ENCODE measurements at regions not wholly inside any gene's neighbourhood (a gene's known extent, or its start where the extent isn't known, plus 50 kb on each side); places are given as distances from the start of the nearest gene placed in this dataset.
A peak's percentile ranks its signal among the peaks of the same experiment; 100 is the strongest.

DNA sequence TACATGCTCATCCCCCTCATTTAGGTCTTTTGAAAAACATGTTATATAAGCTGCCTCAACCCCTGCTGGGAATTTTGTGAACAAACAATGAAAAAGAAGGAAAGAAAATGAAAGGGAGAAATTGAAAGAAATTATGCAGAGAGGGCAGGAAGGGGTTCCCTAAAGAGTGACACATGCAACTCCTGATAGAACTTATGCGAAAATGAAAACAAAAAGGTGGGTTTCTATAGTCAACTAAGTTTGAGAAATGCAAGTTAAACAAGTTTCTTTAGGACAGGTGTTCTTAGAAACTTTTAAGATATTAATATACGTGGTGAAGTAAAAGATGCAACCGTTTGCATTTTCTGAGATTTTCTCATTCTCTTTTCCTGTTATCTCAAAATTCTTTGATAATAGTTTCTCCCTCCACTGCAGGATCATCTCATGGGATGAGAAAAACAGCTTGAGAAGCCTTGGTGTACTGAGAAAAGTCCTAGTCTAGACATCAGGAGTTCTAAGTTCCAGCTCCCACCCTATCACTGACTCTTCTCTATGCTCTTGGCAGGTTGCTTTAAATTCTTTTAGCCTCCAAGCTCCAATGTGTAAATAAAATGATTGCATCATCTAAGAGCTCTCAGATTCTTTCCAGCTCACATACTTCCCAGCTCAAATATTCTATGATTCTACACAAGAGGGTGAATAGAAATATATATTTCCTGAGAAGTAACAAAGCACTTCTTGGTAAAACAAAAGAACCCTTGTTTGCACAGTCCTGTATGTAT lies 109.2 kb downstream of the FAM76B start:
- Mint-ChIP-seq H3K4me1 (ENCODE audit: low read depth) (peaks cover 81% of the 10 kb centered on the region), H3K27me3 (ENCODE audit: low read depth) (no peaks in the 10 kb centered on the region), H3K9me3 (peaks cover 4% of the 10 kb centered on the region), H3K4me3 (peak overlapping the region; percentile 52), H3K36me3 (ENCODE audit: insufficient read depth) (no peaks in the 10 kb centered on the region)
- ATAC-seq = peak; percentile 55 to 56
- no peak for DNase-seq

DNA sequence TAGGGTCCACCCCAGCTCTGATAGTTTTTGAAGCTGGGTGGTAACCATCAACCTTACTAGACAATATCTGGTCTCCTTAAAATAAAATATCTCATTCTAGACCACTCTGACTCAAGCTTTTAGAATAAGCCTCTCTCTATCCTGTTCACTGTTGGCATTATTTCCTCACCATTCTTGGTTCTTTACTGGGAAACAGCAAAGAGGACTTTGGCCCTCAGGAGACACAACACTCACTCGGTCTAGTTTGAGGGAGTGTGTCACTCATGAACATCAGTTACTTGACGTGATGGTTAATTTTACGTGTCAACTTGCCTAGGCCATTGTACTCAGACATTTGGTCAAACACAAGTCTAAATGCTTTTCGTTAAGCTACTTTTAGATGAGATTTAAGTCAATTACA lies 110.6 kb downstream of the FAM76B start:
- H3K36me3 Mint-ChIP-seq (ENCODE audit: insufficient read depth) = no peaks in the 10 kb centered on the region
- ATAC-seq = no peak
- no peak for DNase-seq
- peaks cover 4% of the 10 kb centered on the region for H3K9me3 Mint-ChIP-seq
- no peak overlapping the region for H3K4me3 Mint-ChIP-seq
- H3K27me3 Mint-ChIP-seq (ENCODE audit: low read depth) = no peaks in the 10 kb centered on the region
- H3K4me1 Mint-ChIP-seq (ENCODE audit: low read depth) = peaks cover 80% of the 10 kb centered on the region

DNA sequence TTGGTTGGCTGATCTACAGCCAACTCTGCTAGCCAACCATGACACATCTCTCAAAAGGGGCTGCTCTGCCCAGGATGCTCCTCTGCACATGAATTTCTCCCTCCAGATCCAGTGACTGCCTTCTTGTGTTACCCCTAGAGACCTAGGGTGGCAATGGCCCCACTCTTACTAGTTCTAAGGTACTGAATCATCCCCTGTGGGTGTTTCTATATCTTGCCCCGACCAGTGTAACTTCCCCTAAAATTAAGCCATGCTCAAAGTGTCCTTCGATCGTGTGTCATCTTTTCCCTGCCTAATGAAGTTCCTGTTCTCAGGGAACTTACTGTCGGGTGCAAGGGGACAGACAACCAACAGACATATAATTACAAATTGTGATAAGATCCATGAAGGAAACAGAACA lies 113.3 kb downstream of the FAM76B start:
- no peak for DNase-seq
- H3K27me3 Mint-ChIP-seq (ENCODE audit: low read depth) = no peaks in the 10 kb centered on the region
- no peak for ATAC-seq
- peaks cover 62% of the 10 kb centered on the region for H3K4me1 Mint-ChIP-seq (ENCODE audit: low read depth)
- no peak overlapping the region for H3K4me3 Mint-ChIP-seq
- no peaks in the 10 kb centered on the region for H3K36me3 Mint-ChIP-seq (ENCODE audit: insufficient read depth)
- no peaks in the 10 kb centered on the region for H3K9me3 Mint-ChIP-seq

DNA sequence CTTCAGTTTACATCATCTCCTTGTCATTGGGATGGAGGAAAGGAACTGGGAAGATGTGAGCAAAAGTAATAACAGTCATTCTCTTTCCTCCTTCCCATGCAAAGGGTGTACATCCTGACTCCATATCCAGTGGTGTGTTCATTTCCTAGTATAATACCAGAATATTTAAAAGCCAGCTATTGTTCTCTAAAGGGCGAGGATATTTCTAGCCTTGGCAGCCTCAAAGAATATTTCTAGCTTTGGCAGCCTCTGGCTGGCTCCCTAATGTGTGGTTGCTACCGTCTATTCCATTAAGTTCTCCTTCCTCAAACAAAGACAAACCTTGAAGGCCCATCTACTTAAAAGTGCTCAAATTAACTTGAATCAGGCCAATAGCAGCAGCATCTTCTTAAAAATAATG lies 114.0 kb downstream of the FAM76B start:
- no peak for ATAC-seq
- no peaks in the 10 kb centered on the region for H3K27me3 Mint-ChIP-seq (ENCODE audit: low read depth)
- H3K4me1 Mint-ChIP-seq (ENCODE audit: low read depth) = peaks cover 58% of the 10 kb centered on the region

DNA sequence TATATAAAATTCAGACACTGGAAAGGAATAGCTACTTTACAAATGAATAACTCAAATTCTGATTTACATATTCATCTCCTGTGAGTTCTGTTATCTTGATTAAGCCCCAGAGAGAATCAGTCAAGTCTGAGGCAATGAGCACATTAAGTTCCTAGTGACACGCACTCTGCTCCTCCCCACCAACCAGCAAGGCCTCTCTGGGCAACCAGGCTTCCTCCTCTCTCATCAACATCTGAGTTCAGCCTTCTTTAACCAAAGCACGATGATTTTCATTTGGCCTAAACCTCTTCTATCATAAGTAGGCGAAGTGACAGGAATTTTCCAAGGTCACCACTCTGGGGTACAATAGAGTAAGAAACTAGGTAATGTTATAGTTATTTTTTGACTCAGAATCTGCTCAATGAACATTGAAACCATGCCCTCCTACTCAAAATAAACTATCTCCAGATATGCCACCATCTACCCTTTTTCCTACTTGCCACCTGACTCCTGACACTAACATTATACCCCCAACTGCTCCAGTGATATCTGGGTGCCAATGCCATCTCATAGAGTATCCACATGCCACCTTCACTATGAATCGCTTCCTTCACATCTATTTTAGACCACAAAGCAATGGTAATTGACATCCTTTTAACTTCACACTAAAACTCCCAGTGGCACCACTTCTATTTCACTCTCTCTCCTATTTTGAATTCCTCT lies 114.8 kb downstream of the FAM76B start:
- DNase-seq = no peak
- peak overlapping the region; percentile 21 for H3K4me3 Mint-ChIP-seq
- H3K4me1 Mint-ChIP-seq (ENCODE audit: low read depth) = peaks cover 50% of the 10 kb centered on the region

More for the DNA sequence above, 114.0 kb downstream of the FAM76B start:
- no peak for DNase-seq
- Mint-ChIP-seq H3K36me3 (ENCODE audit: insufficient read depth) (no peaks in the 10 kb centered on the region), H3K9me3 (no peaks in the 10 kb centered on the region), H3K4me3 (no peak overlapping the region)

DNA sequence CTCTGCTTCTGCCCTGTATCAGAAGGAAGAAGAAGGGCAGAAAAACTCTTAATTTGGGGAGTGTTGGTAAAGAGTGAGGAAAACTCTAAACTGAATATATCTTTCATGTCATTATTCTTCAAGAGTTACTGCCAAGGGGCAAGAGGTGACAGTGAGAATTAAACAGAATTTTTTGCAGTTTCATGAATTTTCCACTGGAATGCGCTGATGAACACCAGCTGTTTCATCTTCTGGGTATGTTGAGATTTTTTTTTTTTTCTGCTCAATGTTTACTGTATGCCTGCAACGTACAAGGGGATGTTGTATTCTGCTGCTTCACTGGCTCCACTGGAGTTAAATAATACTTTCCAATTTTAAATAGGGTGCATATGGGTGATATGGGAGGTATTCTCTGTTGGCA lies 117.8 kb downstream of the FAM76B start:
- Mint-ChIP-seq H3K4me3 (no peak overlapping the region), H3K36me3 (ENCODE audit: insufficient read depth) (no peaks in the 10 kb centered on the region), H3K4me1 (ENCODE audit: low read depth) (peaks cover 33% of the 10 kb centered on the region), H3K27me3 (ENCODE audit: low read depth) (no peaks in the 10 kb centered on the region), H3K9me3 (no peaks in the 10 kb centered on the region)
- ATAC-seq (no peak), DNase-seq (no peak)

More for the DNA sequence above, 114.8 kb downstream of the FAM76B start:
- Mint-ChIP-seq H3K27me3 (ENCODE audit: low read depth) (no peaks in the 10 kb centered on the region), H3K36me3 (ENCODE audit: insufficient read depth) (no peaks in the 10 kb centered on the region), H3K9me3 (no peaks in the 10 kb centered on the region)
- ATAC-seq = peak; percentile 92

DNA sequence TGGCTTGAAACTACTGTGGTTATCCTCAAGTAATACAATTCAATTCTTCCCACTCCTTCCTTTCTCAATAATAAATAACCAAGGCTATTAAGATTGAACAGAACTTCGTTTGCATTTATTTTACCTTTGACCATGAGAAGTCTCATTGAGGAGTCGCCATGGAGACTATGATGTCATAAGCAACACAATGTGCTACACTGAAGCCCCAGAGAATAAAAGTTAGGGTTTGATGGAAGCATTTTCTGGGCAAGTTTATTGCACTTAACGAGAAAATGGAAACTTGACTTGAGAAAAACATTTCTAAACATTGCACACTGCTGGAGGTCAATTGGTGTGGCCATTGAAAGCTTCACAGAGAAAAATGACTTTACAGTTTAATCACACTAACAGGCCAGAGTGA lies 121.5 kb downstream of the FAM76B start:
- peaks cover 23% of the 10 kb centered on the region for H3K9me3 Mint-ChIP-seq
- peaks cover 7% of the 10 kb centered on the region for H3K4me1 Mint-ChIP-seq (ENCODE audit: low read depth)
- ATAC-seq (no peak), DNase-seq (no peak)
- H3K36me3 Mint-ChIP-seq (ENCODE audit: insufficient read depth) = peaks cover 4% of the 10 kb centered on the region
- H3K4me3 Mint-ChIP-seq = no peak overlapping the region
- H3K27me3 Mint-ChIP-seq (ENCODE audit: low read depth) = no peaks in the 10 kb centered on the region

DNA sequence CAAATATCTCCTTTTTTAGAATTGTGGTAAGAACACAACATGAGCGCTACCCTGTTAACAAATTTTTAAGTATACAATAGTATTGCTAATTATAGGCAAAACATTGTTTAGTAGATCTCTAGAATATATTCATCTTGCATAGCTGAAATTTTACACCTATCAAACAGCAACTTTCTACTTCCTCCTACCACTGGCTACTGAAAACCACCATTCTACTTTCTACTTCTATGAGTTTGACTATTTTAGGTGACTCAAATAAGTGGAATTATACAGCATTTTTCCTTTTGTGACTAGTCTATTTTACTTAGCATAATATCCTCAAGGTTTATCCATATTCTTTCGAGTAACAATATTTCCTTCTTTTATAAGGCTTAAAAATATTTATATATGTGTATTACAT lies 128.4 kb downstream of the FAM76B start:
- DNase-seq = no peak
- ATAC-seq = peak in 1 of 2 donors; percentile 32
- Mint-ChIP-seq H3K9me3 (peaks cover 28% of the 10 kb centered on the region), H3K27me3 (ENCODE audit: low read depth) (no peaks in the 10 kb centered on the region), H3K36me3 (ENCODE audit: insufficient read depth) (peaks cover 4% of the 10 kb centered on the region), H3K4me3 (no peak overlapping the region), H3K4me1 (ENCODE audit: low read depth) (peaks cover 24% of the 10 kb centered on the region)

DNA sequence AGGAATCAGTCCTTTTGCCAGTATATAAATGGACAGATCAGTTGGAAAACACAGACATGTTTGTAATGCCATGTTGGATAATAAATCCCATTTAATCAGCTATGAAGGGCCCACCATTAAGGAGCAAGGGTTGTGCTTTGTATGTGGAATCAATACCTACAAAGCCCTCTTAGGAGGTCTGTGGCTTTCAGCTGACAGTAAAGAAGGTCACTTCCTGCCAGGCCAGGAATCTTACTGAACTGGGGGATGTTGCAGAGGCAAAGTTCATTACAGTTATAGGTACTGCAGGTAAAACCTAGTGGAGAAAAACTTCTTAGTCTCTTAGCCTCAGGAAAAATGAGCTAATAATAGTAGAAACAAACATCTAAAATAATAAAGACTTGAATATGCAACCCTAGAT lies 129.5 kb downstream of the FAM76B start:
- no peak for ATAC-seq
- no peak for DNase-seq
- H3K36me3 Mint-ChIP-seq (ENCODE audit: insufficient read depth) = no peaks in the 10 kb centered on the region
- H3K27me3 Mint-ChIP-seq (ENCODE audit: low read depth) = no peaks in the 10 kb centered on the region
- H3K4me3 Mint-ChIP-seq = no peak overlapping the region
- peaks cover 24% of the 10 kb centered on the region for H3K4me1 Mint-ChIP-seq (ENCODE audit: low read depth)
- peaks cover 18% of the 10 kb centered on the region for H3K9me3 Mint-ChIP-seq

DNA sequence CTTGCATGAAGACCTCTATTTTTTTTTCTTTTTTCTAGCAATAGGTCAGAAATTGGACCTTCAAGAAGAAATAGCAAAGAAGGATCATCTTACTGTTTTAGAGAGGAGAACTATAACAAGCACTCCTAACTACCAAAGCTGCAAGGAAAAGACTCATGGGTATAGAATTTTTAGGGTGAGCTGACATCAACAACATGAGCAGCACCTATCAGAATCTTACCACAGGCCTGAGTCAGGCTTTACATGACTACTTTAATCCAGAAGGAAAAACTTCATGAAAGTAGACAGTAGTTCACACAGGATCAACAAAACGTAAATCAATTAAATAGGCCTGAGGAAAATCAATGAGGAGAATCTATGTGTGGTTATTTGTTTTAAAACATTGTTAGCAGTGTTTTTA lies 130.5 kb downstream of the FAM76B start:
- peaks cover 8% of the 10 kb centered on the region for H3K9me3 Mint-ChIP-seq
- DNase-seq (no peak), ATAC-seq (no peak)
- peaks cover 24% of the 10 kb centered on the region for H3K4me1 Mint-ChIP-seq (ENCODE audit: low read depth)
- no peak overlapping the region for H3K4me3 Mint-ChIP-seq
- H3K36me3 Mint-ChIP-seq (ENCODE audit: insufficient read depth) = no peaks in the 10 kb centered on the region
- no peaks in the 10 kb centered on the region for H3K27me3 Mint-ChIP-seq (ENCODE audit: low read depth)

DNA sequence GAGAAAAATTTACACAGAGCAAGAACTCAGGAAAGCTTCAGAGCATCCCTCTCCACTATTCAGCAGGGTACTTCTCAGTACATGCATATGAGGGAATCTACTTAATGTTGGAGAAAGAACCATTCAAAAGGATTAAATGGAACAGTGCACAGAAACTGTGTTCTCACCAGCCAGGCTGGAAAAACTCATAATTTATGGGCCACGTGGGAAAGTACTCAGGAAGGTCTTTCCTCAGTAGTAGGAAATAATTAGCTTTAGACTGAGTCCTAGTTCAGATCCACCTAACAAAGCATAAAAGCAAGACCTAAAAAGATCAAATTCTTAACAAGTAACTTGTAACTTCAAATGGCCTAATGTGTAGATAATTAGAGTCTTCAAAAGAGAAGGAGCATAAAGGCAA lies 134.0 kb downstream of the FAM76B start:
- Mint-ChIP-seq H3K4me3 (no peak overlapping the region), H3K9me3 (no peaks in the 10 kb centered on the region), H3K27me3 (ENCODE audit: low read depth) (peaks cover 2% of the 10 kb centered on the region), H3K36me3 (ENCODE audit: insufficient read depth) (peaks cover 2% of the 10 kb centered on the region), H3K4me1 (ENCODE audit: low read depth) (peaks cover 17% of the 10 kb centered on the region)
- no peak for ATAC-seq
- DNase-seq = no peak

DNA sequence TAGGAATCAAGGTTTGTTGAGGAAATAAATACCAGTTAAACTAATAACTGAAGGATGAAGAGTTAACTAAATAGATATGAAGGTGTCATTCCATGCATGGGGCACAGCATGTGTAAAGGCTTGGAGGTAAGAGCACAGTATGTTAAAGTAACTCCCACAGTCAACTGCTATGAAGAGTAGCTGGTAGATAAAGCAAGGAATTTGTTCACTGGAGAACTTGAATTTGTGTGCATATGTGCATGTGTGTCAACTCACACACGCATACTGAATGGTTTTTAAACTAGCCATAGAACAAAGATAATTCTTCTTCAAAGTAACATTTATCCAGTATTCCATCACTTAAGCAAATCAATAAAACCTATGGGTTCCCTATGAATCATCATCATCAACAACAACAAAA lies 135.9 kb downstream of the FAM76B start:
- Mint-ChIP-seq H3K9me3 (no peaks in the 10 kb centered on the region), H3K27me3 (ENCODE audit: low read depth) (peaks cover 2% of the 10 kb centered on the region), H3K4me3 (no peak overlapping the region), H3K36me3 (ENCODE audit: insufficient read depth) (peaks cover 2% of the 10 kb centered on the region), H3K4me1 (ENCODE audit: low read depth) (peaks cover 3% of the 10 kb centered on the region)
- ATAC-seq (no peak), DNase-seq (no peak)

DNA sequence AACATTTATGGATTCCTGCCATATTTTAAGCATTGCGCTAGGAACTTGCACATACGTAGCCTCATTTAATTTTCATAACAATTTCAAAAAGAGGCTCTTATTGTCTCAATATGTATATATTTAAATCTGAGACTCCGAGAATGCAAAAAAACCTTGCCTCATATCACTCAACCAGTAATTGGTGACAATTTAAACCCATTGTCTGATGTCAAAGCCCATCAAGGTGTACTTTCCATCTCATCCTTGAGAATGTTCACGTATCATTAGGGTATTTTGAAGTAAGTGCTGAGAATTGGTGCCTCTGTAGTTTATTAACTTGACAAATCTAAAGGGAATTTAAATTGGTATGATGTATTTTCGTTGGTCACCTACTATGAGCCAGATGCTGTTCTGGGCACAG lies 136.5 kb downstream of the FAM76B start:
- Mint-ChIP-seq H3K27me3 (ENCODE audit: low read depth) (peaks cover 2% of the 10 kb centered on the region), H3K9me3 (no peaks in the 10 kb centered on the region), H3K4me1 (ENCODE audit: low read depth) (peaks cover 3% of the 10 kb centered on the region), H3K36me3 (ENCODE audit: insufficient read depth) (peaks cover 2% of the 10 kb centered on the region), H3K4me3 (no peak overlapping the region)
- no peak for DNase-seq
- no peak for ATAC-seq

DNA sequence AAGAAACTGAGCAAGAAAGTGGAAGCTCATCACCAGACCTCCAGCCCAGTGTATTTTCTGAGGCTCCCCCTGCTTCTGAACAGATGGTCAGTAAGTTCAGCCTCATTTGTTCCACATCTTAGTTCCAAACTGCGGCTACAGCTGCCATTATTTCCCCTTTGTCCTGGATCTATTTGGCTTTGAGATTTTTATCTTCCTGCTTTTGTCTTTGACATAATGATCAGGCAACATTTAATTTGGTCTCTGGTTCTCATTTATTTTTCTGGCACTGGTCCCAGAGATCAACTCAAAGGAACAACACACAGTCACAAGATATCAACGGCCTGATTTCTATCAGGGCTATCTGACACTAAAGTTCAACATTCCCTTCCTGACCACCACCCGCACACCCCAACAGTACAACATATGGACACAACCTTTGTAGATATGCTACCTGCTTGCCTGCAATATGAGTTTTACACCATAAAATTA lies 137.5 kb downstream of the FAM76B start:
- H3K4me3 Mint-ChIP-seq = no peak overlapping the region
- DNase-seq = no peak
- H3K36me3 Mint-ChIP-seq (ENCODE audit: insufficient read depth) = peaks cover 2% of the 10 kb centered on the region
- peaks cover 3% of the 10 kb centered on the region for H3K4me1 Mint-ChIP-seq (ENCODE audit: low read depth)
- ATAC-seq = no peak
- H3K27me3 Mint-ChIP-seq (ENCODE audit: low read depth) = peaks cover 2% of the 10 kb centered on the region
- H3K9me3 Mint-ChIP-seq = no peaks in the 10 kb centered on the region

DNA sequence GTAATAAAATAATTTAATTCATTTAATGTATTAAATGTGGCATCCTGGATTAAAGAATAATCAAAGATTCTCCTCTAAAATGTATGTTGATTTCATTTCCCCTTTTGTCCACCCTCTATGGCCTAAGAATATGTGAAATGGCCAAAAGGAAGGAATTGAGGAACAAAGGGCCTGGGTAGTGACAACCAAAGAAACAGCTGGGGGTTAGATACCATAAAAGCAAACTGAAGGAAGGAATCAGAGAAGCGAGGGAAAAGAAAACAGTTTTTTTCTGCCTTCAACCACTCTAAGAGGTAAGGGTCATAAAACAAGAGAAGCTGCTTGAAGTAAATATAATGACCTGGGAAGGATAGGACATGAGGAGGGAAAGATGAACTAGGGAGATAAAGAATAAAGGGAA lies 139.3 kb downstream of the FAM76B start:
- DNase-seq (no peak), ATAC-seq (no peak)
- Mint-ChIP-seq H3K27me3 (ENCODE audit: low read depth) (peaks cover 2% of the 10 kb centered on the region), H3K36me3 (ENCODE audit: insufficient read depth) (peaks cover 2% of the 10 kb centered on the region), H3K4me1 (ENCODE audit: low read depth) (peaks cover 3% of the 10 kb centered on the region), H3K9me3 (no peaks in the 10 kb centered on the region), H3K4me3 (no peak overlapping the region)

Data from activated T-cell treated with anti-CD3 and anti-CD28 coated beads, Interleukin-2, amount 50 U/mL, for 4 hours (primary cell).